H9 (cell line): ENCODE measurements at regions not wholly inside any gene's neighbourhood (a gene's known extent, or its start where the extent isn't known, plus 50 kb on each side); places are given as distances from the start of the nearest gene placed in this dataset.

Experiments used
- DNase-seq: peaks from one replicate; pipeline ENCODE4 v3.0.0-alpha.2; 2017
- H2AFZ ChIP-seq: one replicate; pipeline ENCODE4 v1.6.1; 2013; ENCODE audit warnings: mild to moderate bottlenecking, low read length, control low read depth, moderate library complexity
- H2AK5ac ChIP-seq: 2 replicates; pipeline ENCODE4 v1.6.1; 2013; ENCODE audit warnings: low read length, control low read depth, mixed read lengths; ENCODE audit not compliant: insufficient read length
- H2BK120ac ChIP-seq: one replicate; pipeline ENCODE4 v1.6.1; 2013; ENCODE audit warnings: low read depth, mild to moderate bottlenecking, low read length, control low read depth, inconsistent platforms; ENCODE audit not compliant: poor library complexity, severe bottlenecking
- H2BK12ac ChIP-seq: 2 replicates; pipeline ENCODE4 v1.6.1; 2013; ENCODE audit warnings: low read length, control low read depth, mixed read lengths, low read depth; ENCODE audit not compliant: insufficient read length
- H2BK15ac ChIP-seq: 2 replicates; pipeline ENCODE4 v1.6.1; 2013; ENCODE audit warnings: low read depth, low read length, control low read depth
- H2BK20ac ChIP-seq: one replicate; pipeline ENCODE4 v1.6.1; 2013; ENCODE audit warnings: low read depth, mild to moderate bottlenecking, low read length, control low read depth, inconsistent platforms; ENCODE audit not compliant: poor library complexity, severe bottlenecking
- H2BK5ac ChIP-seq: 2 replicates; pipeline ENCODE4 v1.6.1; 2013; ENCODE audit warnings: low read length, control low read depth, mixed read lengths; ENCODE audit not compliant: insufficient read length
- H3K14ac ChIP-seq: 2 replicates; pipeline ENCODE4 v1.6.1; 2013; ENCODE audit warnings: low read length, control low read depth; ENCODE audit not compliant: insufficient read depth
- H3K18ac ChIP-seq: 2 replicates; pipeline ENCODE4 v1.6.1; 2013; ENCODE audit warnings: low read depth, mild to moderate bottlenecking, mixed read lengths, low read length, control low read depth; ENCODE audit not compliant: insufficient read length
- H3K23ac ChIP-seq: 2 replicates; pipeline ENCODE4 v1.6.1; 2013; ENCODE audit warnings: low read length, control low read depth, mixed read lengths, low read depth; ENCODE audit not compliant: insufficient read length
- H3K23me2 ChIP-seq: 2 replicates; pipeline ENCODE4 v1.6.1; 2013; ENCODE audit warnings: low read depth, mild to moderate bottlenecking, mixed read lengths, low read length, control low read depth; ENCODE audit not compliant: insufficient read length, poor library complexity, severe bottlenecking
- H3K27ac ChIP-seq: 2 replicates; pipeline ENCODE4 v1.5.1; 2013; ENCODE audit warnings: low read length, control low read depth, mixed read lengths, low read depth; ENCODE audit not compliant: insufficient read length
- H3K27me3 ChIP-seq: 2 replicates; pipeline ENCODE4 v1.6.1; 2013; ENCODE audit warnings: low read length, control low read depth, inconsistent platforms; ENCODE audit not compliant: insufficient read depth
- H3K4ac ChIP-seq: 2 replicates; pipeline ENCODE4 v1.6.1; 2013; ENCODE audit warnings: low read depth, mild to moderate bottlenecking, control low read depth, inconsistent platforms, low read length, moderate library complexity
- H3K4me1 ChIP-seq: 2 replicates; pipeline ENCODE4 v1.6.1; 2013; ENCODE audit warnings: low read length, control low read depth, inconsistent platforms; ENCODE audit not compliant: insufficient read depth
- H3K4me2 ChIP-seq: 2 replicates; pipeline ENCODE4 v1.6.1; 2013; ENCODE audit warnings: low read length, control low read depth, mixed read lengths; ENCODE audit not compliant: insufficient read length, insufficient read depth
- H3K56ac ChIP-seq: 2 replicates; pipeline ENCODE4 v1.6.1; 2013; ENCODE audit warnings: low read depth, mild to moderate bottlenecking, mixed read lengths, low read length, control low read depth; ENCODE audit not compliant: insufficient read length
- H3K79me1 ChIP-seq: 2 replicates; pipeline ENCODE4 v1.6.1; 2013; ENCODE audit warnings: low read depth, mild to moderate bottlenecking, moderate library complexity, low read length, control low read depth, inconsistent platforms; ENCODE audit not compliant: insufficient read depth, poor library complexity, severe bottlenecking
- H3K79me2 ChIP-seq: 2 replicates; pipeline ENCODE4 v1.6.1; 2013; ENCODE audit warnings: low read length, control low read depth, inconsistent platforms; ENCODE audit not compliant: insufficient read depth
- H3K9ac ChIP-seq: 2 replicates; pipeline ENCODE4 v1.6.1; 2013; ENCODE audit warnings: low read length, control low read depth, mixed read lengths; ENCODE audit not compliant: insufficient read length; ENCODE audit errors: extremely low read depth
- H3K9me3 ChIP-seq: one replicate; pipeline ENCODE4 v1.6.1; 2013; ENCODE audit warnings: low read depth, low read length, inconsistent platforms; ENCODE audit not compliant: control insufficient read depth
- H3T11ph ChIP-seq: one replicate; pipeline ENCODE4 v1.6.1; 2013; ENCODE audit warnings: mild to moderate bottlenecking, low read length, control low read depth, inconsistent platforms
- H4K20me1 ChIP-seq: one replicate; pipeline ENCODE4 v1.6.1; 2013; ENCODE audit not compliant: control insufficient read depth, insufficient read length, insufficient read depth
- H4K5ac ChIP-seq: 2 replicates; pipeline ENCODE4 v1.6.1; 2013; ENCODE audit warnings: low read depth, mild to moderate bottlenecking, mixed read lengths, low read length, control low read depth; ENCODE audit not compliant: insufficient read length
- H4K8ac ChIP-seq: replicated peaks from 2 replicates; pipeline ENCODE4 v1.6.1; 2013; ENCODE audit warnings: low read length, control low read depth, mixed read lengths, low read depth; ENCODE audit not compliant: insufficient read length
- H4K91ac ChIP-seq: 2 replicates; pipeline ENCODE4 v1.6.1; 2013; ENCODE audit warnings: low read depth, mild to moderate bottlenecking, moderate library complexity, mixed read lengths, low read length, control low read depth; ENCODE audit not compliant: insufficient read length
- H3K27ac Mint-ChIP-seq, 3 experiments: 2 replicates in 2 of 3; 3 replicates in 1 of 3; pipeline ENCODE4 v1.8.0; 2020 to 2021; ENCODE audit warnings: mixed read lengths in 3 of 3, mild to moderate bottlenecking in 1 of 3, moderate library complexity in 1 of 3
- H3K27me3 Mint-ChIP-seq: 2 replicates; pipeline ENCODE4 v1.8.0; 2021; ENCODE audit warnings: low read depth, mild to moderate bottlenecking, moderate library complexity, mixed read lengths
- H3K36me3 Mint-ChIP-seq, 3 experiments: 2 replicates in 2 of 3; 3 replicates in 1 of 3; pipeline ENCODE4 v1.8.0; 2020 to 2021; ENCODE audit warnings: low read depth in 3 of 3, mixed read lengths in 3 of 3; ENCODE audit not compliant: insufficient read depth in 1 of 3
- H3K4me1 Mint-ChIP-seq, 2 experiments: 2 replicates each; pipeline ENCODE4 v1.8.0; 2020; ENCODE audit warnings: mixed read lengths in 2 of 2
- H3K4me3 Mint-ChIP-seq, 2 experiments: 2 replicates in 1 of 2; 3 replicates in 1 of 2; pipeline ENCODE4 v1.8.0; 2020 to 2021; ENCODE audit warnings: mild to moderate bottlenecking in 2 of 2, mixed read lengths in 2 of 2, moderate library complexity in 1 of 2
- H3K9me3 Mint-ChIP-seq, 2 experiments: 2 replicates in 1 of 2; 3 replicates in 1 of 2; pipeline ENCODE4 v1.8.0; 2020; ENCODE audit warnings: mild to moderate bottlenecking in 2 of 2, mixed read lengths in 2 of 2, moderate library complexity in 1 of 2
- WGBS: extraction: QIAGEN DNeasy Blood & Tissue Kit; methylation state at CpG from one replicate; pipeline ENCODE4 v1.1.7; 2013; ENCODE audit warnings: missing lambda C conversion rate, low lambda C conversion rate, mixed read lengths; ENCODE audit not compliant: insufficient read length; ENCODE audit errors: extremely low coverage; 5-methylcytosine and 5-hydroxymethylcytosine counted together
- TF ChIP-seq, protein P1 (sequence below): fragments of 200-600 bp; sonication (generic); conservative IDR thresholded peaks from 3 replicates; pipeline ENCODE4 v1.8.0; 2021; ENCODE audit warnings: antibody characterized with exemption, mild to moderate bottlenecking

DNA sequence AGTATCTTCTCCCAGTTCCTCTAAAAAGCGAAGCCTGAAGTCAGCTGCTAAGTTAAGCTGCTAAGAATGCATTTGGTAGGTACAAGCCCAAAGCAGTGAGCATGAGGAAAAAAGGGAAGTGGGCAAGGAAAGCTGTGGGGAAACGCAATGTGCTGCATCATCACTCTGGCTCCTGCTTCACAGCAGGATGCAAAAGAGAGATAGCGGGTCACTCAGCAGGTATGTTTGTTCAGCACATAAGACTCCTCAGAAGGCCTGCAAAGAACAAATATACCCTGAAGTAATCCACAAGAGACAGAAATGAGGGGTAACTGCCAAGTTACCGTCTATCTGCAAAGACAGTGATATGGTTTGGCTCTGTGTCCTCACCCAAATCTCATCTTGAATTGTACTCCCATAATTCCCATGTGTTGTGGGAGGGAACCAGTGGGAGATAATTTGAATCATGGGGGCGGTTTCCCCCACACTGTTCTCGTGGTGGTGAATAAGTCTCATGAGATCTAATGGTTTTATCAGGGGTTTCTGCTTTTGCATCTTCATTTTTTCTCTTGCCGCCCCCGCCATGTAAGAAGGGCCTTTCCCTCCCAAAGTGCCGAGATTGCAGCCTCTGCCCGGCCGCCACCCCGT lies 127.4 kb upstream of the EGLN3 start:
- Histone ChIP-seq H3K14ac (no peak overlapping the region), H3K27me3 (no peaks in the 10 kb centered on the region), H3K79me1 (no peaks in the 10 kb centered on the region), H3K9ac (no peak overlapping the region), H3K4me1 (no peaks in the 10 kb centered on the region; the same call in 1 of the 2 replicates), H4K20me1 (no peaks in the 10 kb centered on the region), H2BK120ac (no peak overlapping the region), H2BK15ac (no peak overlapping the region), H3K56ac (no peak overlapping the region), H3K79me2 (no peaks in the 10 kb centered on the region), H2BK5ac (no peak overlapping the region), H2AFZ (no peak overlapping the region), H3K4ac (no peak overlapping the region), H3K23ac (no peak overlapping the region), H3K4me2 (no peak overlapping the region), H4K8ac (no peak overlapping the region), H3K18ac (no peak overlapping the region), H3K23me2 (no peaks in the 10 kb centered on the region), H4K5ac (no peak overlapping the region), H3T11ph (no peak overlapping the region), H4K91ac (no peak overlapping the region), H2BK20ac (no peak overlapping the region), H2AK5ac (no peak overlapping the region), H2BK12ac (no peak overlapping the region), H3K27ac (no peak overlapping the region), H3K9me3 (no peaks in the 10 kb centered on the region)
- TF ChIP-seq, protein P1, sequence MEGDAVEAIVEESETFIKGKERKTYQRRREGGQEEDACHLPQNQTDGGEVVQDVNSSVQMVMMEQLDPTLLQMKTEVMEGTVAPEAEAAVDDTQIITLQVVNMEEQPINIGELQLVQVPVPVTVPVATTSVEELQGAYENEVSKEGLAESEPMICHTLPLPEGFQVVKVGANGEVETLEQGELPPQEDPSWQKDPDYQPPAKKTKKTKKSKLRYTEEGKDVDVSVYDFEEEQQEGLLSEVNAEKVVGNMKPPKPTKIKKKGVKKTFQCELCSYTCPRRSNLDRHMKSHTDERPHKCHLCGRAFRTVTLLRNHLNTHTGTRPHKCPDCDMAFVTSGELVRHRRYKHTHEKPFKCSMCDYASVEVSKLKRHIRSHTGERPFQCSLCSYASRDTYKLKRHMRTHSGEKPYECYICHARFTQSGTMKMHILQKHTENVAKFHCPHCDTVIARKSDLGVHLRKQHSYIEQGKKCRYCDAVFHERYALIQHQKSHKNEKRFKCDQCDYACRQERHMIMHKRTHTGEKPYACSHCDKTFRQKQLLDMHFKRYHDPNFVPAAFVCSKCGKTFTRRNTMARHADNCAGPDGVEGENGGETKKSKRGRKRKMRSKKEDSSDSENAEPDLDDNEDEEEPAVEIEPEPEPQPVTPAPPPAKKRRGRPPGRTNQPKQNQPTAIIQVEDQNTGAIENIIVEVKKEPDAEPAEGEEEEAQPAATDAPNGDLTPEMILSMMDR: no peak
- no peaks in the 10 kb centered on the region for H3K36me3 Mint-ChIP-seq
- H3K4me3 Mint-ChIP-seq: no peak overlapping the region
- whole genome bisulfite sequencing: no CpG with 5 or more reads among the region's 12 CpGs
- peaks cover 2% of the 10 kb centered on the region; the same call in 1 of the 2 replicates for H3K27me3 Mint-ChIP-seq
- no peaks in the 10 kb centered on the region; a peak in 1 of 5 replicates for H3K9me3 Mint-ChIP-seq
- H3K4me1 Mint-ChIP-seq: peaks cover 11 to 16% of the 10 kb centered on the region in 2 experiments
- H3K27ac Mint-ChIP-seq: no peak overlapping the region
- DNase-seq: no peak
